H1 (cell line): ENCODE measurements at regions not wholly inside any gene's neighbourhood (a gene's known extent, or its start where the extent isn't known, plus 50 kb on each side); places are given as distances from the start of the nearest gene placed in this dataset.

Source experiments
- CHD1 ChIP-seq: IDR thresholded peaks from 2 replicates; pipeline ENCODE4 v1.6.1; 2012; ENCODE audit warnings: low read depth, low read length, improper control_type of control experiment
- NRF1 ChIP-seq: IDR thresholded peaks from 2 replicates; pipeline ENCODE4 v1.6.1; 2011; ENCODE audit warnings: mild to moderate bottlenecking, low read depth, low read length, improper control_type of control experiment
- SP1 ChIP-seq: IDR thresholded peaks from 2 replicates; pipeline ENCODE4 v1.6.1; 2011; ENCODE audit warnings: low read depth, low read length
- SP2 ChIP-seq: IDR thresholded peaks from 2 replicates; pipeline ENCODE4 v1.6.1; 2012; ENCODE audit warnings: mild to moderate bottlenecking, low read length, inconsistent platforms
- SRF ChIP-seq: IDR thresholded peaks from 2 replicates; pipeline ENCODE4 v1.6.1; 2011; ENCODE audit warnings: mild to moderate bottlenecking, low read depth, low read length, moderate library complexity
- TF ChIP-seq, protein P1 (sequence below): fragments of 300-600 bp; sonication (generic); IDR thresholded peaks from 2 replicates; pipeline ENCODE4 v1.7.1; 2012; ENCODE audit warnings: low read length, moderate library complexity, mild to moderate bottlenecking, inconsistent platforms; ENCODE audit not compliant: insufficient replicate concordance

DNA sequence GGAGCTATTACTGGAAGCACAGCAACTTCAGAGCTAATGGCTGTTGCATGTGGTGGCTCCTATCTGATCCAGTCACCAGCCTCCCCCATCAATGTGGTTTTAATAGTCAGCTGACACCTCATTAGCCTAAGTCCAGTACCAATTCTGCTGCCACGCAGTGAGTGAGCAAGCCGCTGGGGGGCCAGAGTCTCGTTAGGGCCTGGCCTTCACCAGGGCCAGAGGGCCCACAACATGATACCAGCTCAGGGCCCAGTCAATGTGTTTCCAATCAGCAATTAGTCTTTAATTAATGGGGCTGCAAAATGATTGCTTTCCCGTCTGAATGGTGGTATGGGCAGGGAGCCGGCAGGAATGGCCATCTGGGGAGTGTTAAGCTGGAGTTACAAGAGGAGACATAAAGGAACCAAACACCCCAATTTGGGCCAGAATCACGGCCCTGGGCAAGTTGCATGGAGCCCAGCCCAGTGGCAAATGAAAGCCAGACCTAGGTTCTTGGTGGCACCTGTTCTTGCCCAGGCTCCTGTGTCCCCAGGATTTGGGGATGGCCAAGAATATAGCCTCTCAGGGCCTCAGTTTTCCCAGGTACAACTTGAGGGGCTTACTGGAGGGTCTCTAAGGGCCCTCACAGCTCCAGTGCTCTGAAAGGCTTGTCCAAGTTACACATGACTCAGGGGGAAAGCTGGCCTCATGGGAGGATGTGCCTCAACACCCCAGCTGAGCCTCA lies 119.2 kb downstream of the EFNB1 start (continued):
- TF ChIP-seq, protein P1, sequence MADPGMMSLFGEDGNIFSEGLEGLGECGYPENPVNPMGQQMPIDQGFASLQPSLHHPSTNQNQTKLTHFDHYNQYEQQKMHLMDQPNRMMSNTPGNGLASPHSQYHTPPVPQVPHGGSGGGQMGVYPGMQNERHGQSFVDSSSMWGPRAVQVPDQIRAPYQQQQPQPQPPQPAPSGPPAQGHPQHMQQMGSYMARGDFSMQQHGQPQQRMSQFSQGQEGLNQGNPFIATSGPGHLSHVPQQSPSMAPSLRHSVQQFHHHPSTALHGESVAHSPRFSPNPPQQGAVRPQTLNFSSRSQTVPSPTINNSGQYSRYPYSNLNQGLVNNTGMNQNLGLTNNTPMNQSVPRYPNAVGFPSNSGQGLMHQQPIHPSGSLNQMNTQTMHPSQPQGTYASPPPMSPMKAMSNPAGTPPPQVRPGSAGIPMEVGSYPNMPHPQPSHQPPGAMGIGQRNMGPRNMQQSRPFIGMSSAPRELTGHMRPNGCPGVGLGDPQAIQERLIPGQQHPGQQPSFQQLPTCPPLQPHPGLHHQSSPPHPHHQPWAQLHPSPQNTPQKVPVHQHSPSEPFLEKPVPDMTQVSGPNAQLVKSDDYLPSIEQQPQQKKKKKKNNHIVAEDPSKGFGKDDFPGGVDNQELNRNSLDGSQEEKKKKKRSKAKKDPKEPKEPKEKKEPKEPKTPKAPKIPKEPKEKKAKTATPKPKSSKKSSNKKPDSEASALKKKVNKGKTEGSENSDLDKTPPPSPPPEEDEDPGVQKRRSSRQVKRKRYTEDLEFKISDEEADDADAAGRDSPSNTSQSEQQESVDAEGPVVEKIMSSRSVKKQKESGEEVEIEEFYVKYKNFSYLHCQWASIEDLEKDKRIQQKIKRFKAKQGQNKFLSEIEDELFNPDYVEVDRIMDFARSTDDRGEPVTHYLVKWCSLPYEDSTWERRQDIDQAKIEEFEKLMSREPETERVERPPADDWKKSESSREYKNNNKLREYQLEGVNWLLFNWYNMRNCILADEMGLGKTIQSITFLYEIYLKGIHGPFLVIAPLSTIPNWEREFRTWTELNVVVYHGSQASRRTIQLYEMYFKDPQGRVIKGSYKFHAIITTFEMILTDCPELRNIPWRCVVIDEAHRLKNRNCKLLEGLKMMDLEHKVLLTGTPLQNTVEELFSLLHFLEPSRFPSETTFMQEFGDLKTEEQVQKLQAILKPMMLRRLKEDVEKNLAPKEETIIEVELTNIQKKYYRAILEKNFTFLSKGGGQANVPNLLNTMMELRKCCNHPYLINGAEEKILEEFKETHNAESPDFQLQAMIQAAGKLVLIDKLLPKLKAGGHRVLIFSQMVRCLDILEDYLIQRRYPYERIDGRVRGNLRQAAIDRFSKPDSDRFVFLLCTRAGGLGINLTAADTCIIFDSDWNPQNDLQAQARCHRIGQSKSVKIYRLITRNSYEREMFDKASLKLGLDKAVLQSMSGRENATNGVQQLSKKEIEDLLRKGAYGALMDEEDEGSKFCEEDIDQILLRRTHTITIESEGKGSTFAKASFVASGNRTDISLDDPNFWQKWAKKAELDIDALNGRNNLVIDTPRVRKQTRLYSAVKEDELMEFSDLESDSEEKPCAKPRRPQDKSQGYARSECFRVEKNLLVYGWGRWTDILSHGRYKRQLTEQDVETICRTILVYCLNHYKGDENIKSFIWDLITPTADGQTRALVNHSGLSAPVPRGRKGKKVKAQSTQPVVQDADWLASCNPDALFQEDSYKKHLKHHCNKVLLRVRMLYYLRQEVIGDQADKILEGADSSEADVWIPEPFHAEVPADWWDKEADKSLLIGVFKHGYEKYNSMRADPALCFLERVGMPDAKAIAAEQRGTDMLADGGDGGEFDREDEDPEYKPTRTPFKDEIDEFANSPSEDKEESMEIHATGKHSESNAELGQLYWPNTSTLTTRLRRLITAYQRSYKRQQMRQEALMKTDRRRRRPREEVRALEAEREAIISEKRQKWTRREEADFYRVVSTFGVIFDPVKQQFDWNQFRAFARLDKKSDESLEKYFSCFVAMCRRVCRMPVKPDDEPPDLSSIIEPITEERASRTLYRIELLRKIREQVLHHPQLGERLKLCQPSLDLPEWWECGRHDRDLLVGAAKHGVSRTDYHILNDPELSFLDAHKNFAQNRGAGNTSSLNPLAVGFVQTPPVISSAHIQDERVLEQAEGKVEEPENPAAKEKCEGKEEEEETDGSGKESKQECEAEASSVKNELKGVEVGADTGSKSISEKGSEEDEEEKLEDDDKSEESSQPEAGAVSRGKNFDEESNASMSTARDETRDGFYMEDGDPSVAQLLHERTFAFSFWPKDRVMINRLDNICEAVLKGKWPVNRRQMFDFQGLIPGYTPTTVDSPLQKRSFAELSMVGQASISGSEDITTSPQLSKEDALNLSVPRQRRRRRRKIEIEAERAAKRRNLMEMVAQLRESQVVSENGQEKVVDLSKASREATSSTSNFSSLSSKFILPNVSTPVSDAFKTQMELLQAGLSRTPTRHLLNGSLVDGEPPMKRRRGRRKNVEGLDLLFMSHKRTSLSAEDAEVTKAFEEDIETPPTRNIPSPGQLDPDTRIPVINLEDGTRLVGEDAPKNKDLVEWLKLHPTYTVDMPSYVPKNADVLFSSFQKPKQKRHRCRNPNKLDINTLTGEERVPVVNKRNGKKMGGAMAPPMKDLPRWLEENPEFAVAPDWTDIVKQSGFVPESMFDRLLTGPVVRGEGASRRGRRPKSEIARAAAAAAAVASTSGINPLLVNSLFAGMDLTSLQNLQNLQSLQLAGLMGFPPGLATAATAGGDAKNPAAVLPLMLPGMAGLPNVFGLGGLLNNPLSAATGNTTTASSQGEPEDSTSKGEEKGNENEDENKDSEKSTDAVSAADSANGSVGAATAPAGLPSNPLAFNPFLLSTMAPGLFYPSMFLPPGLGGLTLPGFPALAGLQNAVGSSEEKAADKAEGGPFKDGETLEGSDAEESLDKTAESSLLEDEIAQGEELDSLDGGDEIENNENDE: no peak
- TF ChIP-seq NRF1 (no peak), CHD1 (no peak), SRF (no peak), SP2 (no peak), SP1 (no peak)
- TF ChIP-seq, all 59 proteins: peak for 0
